Thyroid gland (tissue), 4 donors: ENCODE measurements at regions not wholly inside any gene's neighbourhood (a gene's known extent, or its start where the extent isn't known, plus 50 kb on each side); places are given as distances from the start of the nearest gene placed in this dataset.

Experiments
- DNase-seq, 2 donors: peaks; one replicate each; pipeline ENCODE4 v3.0.0-alpha.2; 2019
- H3K27ac ChIP-seq, 3 donors: fragments of 200-600 bp; sonication (generic); 1 replicate in 2 of 3; 2 replicates in 1 of 3; pipeline ENCODE4 v1.5.1; 2016 to 2019; ENCODE audit warnings: mild to moderate bottlenecking in 1 of 3, moderate library complexity in 1 of 3
- H3K27me3 ChIP-seq: fragments of 200-600 bp; sonication (generic); one replicate; pipeline ENCODE4 v1.5.1; 2019
- H3K36me3 ChIP-seq, 2 donors: fragments of 200-600 bp; sonication (generic); one replicate each; pipeline ENCODE4 v1.5.1; 2016 to 2019
- H3K4me1 ChIP-seq, 2 donors: fragments of 200-600 bp; sonication (generic); one replicate each; pipeline ENCODE4 v1.5.1; 2017 to 2019
- H3K4me3 ChIP-seq, 3 donors: fragments of 200-600 bp; sonication (generic); replicated peaks in 1 of 3; 1 replicate in 2 of 3; 2 replicates in 1 of 3; pipeline ENCODE4 v1.5.1; 2016; ENCODE audit warnings: mild to moderate bottlenecking in 1 of 3
- H3K9me3 ChIP-seq: fragments of 200-600 bp; sonication (generic); one replicate; pipeline ENCODE4 v1.5.1; 2017
- CTCF ChIP-seq, 6 experiments: fragments of 200-600 bp in 3 of 6; fragments of 450-650 bp in 3 of 6; sonication (generic) in 3 of 6; IDR thresholded peaks; one replicate each; pipeline ENCODE4 v1.5.1; 2016 to 2019; ENCODE audit warnings: antibody characterized with exemption in 6 of 6, mild to moderate bottlenecking in 2 of 6, inconsistent platforms in 1 of 6, moderate library complexity in 1 of 6
- POLR2A ChIP-seq, 2 donors: fragments of 450-650 bp; IDR thresholded peaks; one replicate each; pipeline ENCODE4 v1.6.1; 2017; ENCODE audit warnings: antibody characterized with exemption in 2 of 2, mild to moderate bottlenecking in 2 of 2, moderate library complexity in 1 of 2
- WGBS, 2 donors: methylation state at CpG; one replicate each; pipeline ENCODE4 v1.1.5; 2017; 5-methylcytosine and 5-hydroxymethylcytosine counted together
- intact Hi-C: fragments of 100-400 bp; cut with DNase I; formaldehyde crosslinking; loops from one replicate; pipeline ENCODE4 v1.15.1; 2023

DNA sequence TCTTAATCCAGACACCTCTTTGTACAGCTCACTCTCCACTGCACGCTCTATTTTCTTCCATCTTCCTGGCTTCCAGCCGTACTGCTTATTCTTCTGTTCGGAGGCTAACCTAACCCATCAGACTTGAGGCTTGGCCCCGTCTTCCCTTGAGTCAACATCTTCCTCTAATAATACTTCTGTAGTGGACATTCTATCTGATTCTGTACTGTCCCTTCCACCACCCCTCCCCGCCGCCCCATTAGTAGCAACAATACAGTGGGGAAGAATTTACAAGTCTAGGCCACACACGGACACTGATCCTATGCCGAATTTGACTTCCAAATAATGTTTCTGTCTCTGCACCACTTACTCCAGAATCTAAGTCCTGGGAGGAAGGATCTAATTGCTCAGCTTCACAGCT is 86.0 kb upstream of the TNRC6A start:
- Histone ChIP-seq H3K4me1 (no peaks in the 10 kb centered on the region), H3K27me3 (no peaks in the 10 kb centered on the region), H3K36me3 (no peaks in the 10 kb centered on the region), H3K27ac (no peak overlapping the region), H3K9me3 (no peaks in the 10 kb centered on the region), H3K4me3 (no peak overlapping the region)
- no peak for DNase-seq
- WGBS, 2 donors, result 68 to 78% methylated on average over 8 of the region's 8 CpGs
- intact Hi-C loops, result no loop called here
- no peak for TF ChIP-seq POLR2A (IDR thresholded peaks at IDR 0.05)
- no peak for TF ChIP-seq CTCF (IDR thresholded peaks at IDR 0.05)

GRCh38 chr16:24645739-24646645 is 83.5 kb upstream of the TNRC6A start:
- TF ChIP-seq POLR2A (IDR thresholded peaks at IDR 0.05) (no peak), CTCF (IDR thresholded peaks at IDR 0.05) (no peak)
- Histone ChIP-seq H3K27me3 (no peaks in the 10 kb centered on the region), H3K9me3 (no peaks in the 10 kb centered on the region), H3K27ac (no peak overlapping the region), H3K36me3 (no peaks in the 10 kb centered on the region), H3K4me1 (no peaks in the 10 kb centered on the region), H3K4me3 (no peak overlapping the region)
- WGBS, 2 donors, result 66 to 85% methylated on average over 5 of the region's 5 CpGs
- intact Hi-C loops, result no loop called here
- DNase-seq, result no peak

GRCh38 chr16:24646646-24646995 is 82.8 kb upstream of the TNRC6A start:
- 86 to 87% methylated on average over 2 of the region's 2 CpGs for WGBS, 2 donors
- intact Hi-C loops, result no loop called here
- H3K4me3 ChIP-seq, result no peak overlapping the region
- no peaks in the 10 kb centered on the region for H3K27me3 ChIP-seq
- no peaks in the 10 kb centered on the region for H3K9me3 ChIP-seq
- no peaks in the 10 kb centered on the region for H3K4me1 ChIP-seq
- no peak for DNase-seq
- H3K36me3 ChIP-seq, result no peaks in the 10 kb centered on the region
- H3K27ac ChIP-seq, result no peak overlapping the region
- TF ChIP-seq CTCF (IDR thresholded peaks at IDR 0.05) (no peak), POLR2A (IDR thresholded peaks at IDR 0.05) (no peak)

GRCh38 chr16:24652209-24652712 is 77.2 kb upstream of the TNRC6A start:
- no peaks in the 10 kb centered on the region for H3K36me3 ChIP-seq
- DNase-seq, result no peak
- H3K27me3 ChIP-seq, result no peaks in the 10 kb centered on the region
- intact Hi-C loops, result no loop called here
- 70 to 76% methylated on average over 4 of the region's 4 CpGs for WGBS, 2 donors
- H3K27ac ChIP-seq, result no peak overlapping the region
- TF ChIP-seq POLR2A (IDR thresholded peaks at IDR 0.05) (no peak), CTCF (IDR thresholded peaks at IDR 0.05) (no peak)
- H3K4me3 ChIP-seq, result no peak overlapping the region
- no peaks in the 10 kb centered on the region for H3K9me3 ChIP-seq
- no peaks in the 10 kb centered on the region for H3K4me1 ChIP-seq

- DNase-seq, result no peak
- Histone ChIP-seq H3K36me3 (no peaks in the 10 kb centered on the region), H3K27me3 (no peaks in the 10 kb centered on the region), H3K9me3 (no peaks in the 10 kb centered on the region), H3K27ac (no peak overlapping the region), H3K4me3 (no peak overlapping the region), H3K4me1 (no peaks in the 10 kb centered on the region)
- TF ChIP-seq CTCF (IDR thresholded peaks at IDR 0.05) (no peak), POLR2A (IDR thresholded peaks at IDR 0.05) (no peak)
- intact Hi-C loops, result no loop called here
- WGBS, 2 donors, result 10 to 13% methylated on average over 1 of the region's 1 CpG
Observed at GRCh38 chr16:24652803-24653202, 76.6 kb upstream of the TNRC6A start.
